Choroid plexus epithelial cell (primary cell): ENCODE measurements at regions not wholly inside any gene's neighbourhood (a gene's known extent, or its start where the extent isn't known, plus 50 kb on each side); places are given as distances from the start of the nearest gene placed in this dataset.
"Not testable (repeated sequence)": the region's sequence is repeated elsewhere in the genome, so short reads cannot be mapped to it uniquely, and the experiment has no call there.

ENCODE experiments used
- DNase-seq: peaks from one replicate; pipeline ENCODE4 v3.0.0-alpha.2; 2010; ENCODE audit warnings: low read depth
- H3K4me3 ChIP-seq: 2 replicates; pipeline ENCODE4 v1.5.1; 2011; ENCODE audit warnings: low read depth, mild to moderate bottlenecking, control low read depth, low read length, moderate library complexity
- CTCF ChIP-seq: conservative IDR thresholded peaks from 2 replicates; pipeline ENCODE4 v1.5.1; 2011; ENCODE audit warnings: low read depth, mild to moderate bottlenecking, control low read depth, inconsistent platforms, low read length, moderate library complexity

- H3K4me3 ChIP-seq: no peak overlapping the region
- no peak for TF ChIP-seq CTCF
- no peak for DNase-seq
These were observed 152.0 kb downstream of the EVA1A start for GRCh38 chr2:75408771-75409170.

- H3K4me3 ChIP-seq: no peak overlapping the region
- TF ChIP-seq CTCF: no peak
- DNase-seq: no peak
These were observed 153.7 kb downstream of the EVA1A start for GRCh38 chr2:75407038-75407530.

- no peak for DNase-seq
- H3K4me3 ChIP-seq: no peak overlapping the region
- TF ChIP-seq CTCF: no peak
These were observed 154.6 kb downstream of the EVA1A start for GRCh38 chr2:75406131-75406581.

DNA sequence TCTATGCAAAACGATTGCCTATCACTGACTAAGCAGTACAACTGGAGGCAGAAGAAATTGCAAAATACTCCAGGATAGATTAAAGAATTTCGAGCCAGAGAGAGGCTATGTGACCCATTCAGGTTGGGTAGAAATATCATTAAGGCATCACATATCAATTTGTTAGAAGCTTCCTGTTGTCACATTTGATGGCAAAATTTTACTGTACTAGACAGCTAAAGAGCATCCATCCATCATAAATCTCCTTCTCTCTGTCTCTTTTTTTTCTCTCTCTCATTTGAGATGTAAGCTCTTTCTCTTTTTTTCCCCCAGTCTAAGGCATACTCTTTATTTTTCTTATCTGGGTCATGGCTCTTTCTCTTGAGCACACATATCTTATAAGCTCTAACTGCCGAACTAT is 155.7 kb downstream of the EVA1A start:
- TF ChIP-seq CTCF: no peak
- H3K4me3 ChIP-seq: no peak overlapping the region
- no peak for DNase-seq

DNA sequence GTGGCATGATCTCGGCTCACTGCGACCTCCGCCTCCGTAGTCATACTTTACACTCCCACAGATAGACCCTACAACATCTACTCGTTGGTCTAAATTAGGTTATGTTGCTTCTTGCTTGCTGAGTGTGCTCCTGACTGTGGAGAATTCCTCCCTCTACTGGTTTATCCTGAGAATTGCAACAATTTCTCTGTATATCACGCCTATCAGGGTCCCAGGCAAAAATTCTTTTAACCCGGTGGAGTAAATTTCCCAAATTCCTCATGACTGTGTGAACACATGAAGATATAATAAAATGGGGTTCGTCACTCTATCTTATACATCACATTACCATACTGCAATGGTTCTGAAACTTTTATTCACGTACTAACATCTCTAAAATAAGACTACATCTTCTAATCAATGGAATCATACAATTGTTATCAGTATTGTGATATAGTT is 156.7 kb downstream of the EVA1A start:
- DNase-seq: peak; percentile 77
- H3K4me3 ChIP-seq: no peak overlapping the region
- TF ChIP-seq CTCF: peak; percentile 82

GRCh38 chr2:75396314-75396713 is 164.4 kb downstream of the EVA1A start:
- DNase-seq: no peak
- no peak overlapping the region for H3K4me3 ChIP-seq
- TF ChIP-seq CTCF: no peak

DNA sequence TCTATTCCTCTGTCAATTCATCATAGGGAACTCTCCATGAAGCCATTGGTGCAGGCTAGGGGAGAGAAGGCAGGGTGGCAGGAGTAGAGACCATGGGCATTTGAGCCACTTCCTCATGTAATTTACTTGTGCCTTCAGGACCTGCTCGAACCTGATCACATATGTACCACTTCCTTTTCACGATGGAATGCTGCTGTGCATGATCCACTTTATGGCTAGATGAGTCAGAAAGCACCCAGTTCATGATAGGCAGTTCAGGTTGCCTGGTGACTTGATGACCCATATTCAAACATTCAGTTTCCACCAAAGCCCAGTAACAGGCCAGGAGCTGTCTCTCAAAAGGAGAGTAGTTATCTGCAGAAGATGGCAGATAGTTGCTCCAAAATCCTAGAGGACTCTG is 166.0 kb downstream of the EVA1A start:
- H3K4me3 ChIP-seq, DNase-seq: not testable (repeated sequence)
